Uterus (tissue), 2 donors: ENCODE measurements at regions not wholly inside any gene's neighbourhood (a gene's known extent, or its start where the extent isn't known, plus 50 kb on each side); places are given as distances from the start of the nearest gene placed in this dataset.

ENCODE experiments used
- CTCF ChIP-seq, 4 experiments: fragments of 200-600 bp in 2 of 4; fragments of 450-650 bp in 2 of 4; sonication (generic) in 2 of 4; IDR thresholded peaks; one replicate each; pipeline ENCODE4 v1.5.1; 2016 to 2019; ENCODE audit warnings: antibody characterized with exemption in 4 of 4, mild to moderate bottlenecking in 2 of 4, moderate library complexity in 1 of 4
- POLR2A ChIP-seq, 2 donors: fragments of 450-650 bp; IDR thresholded peaks; one replicate each; pipeline ENCODE4 v1.6.1; 2016; ENCODE audit warnings: antibody characterized with exemption in 2 of 2, mild to moderate bottlenecking in 1 of 2, moderate library complexity in 1 of 2

DNA sequence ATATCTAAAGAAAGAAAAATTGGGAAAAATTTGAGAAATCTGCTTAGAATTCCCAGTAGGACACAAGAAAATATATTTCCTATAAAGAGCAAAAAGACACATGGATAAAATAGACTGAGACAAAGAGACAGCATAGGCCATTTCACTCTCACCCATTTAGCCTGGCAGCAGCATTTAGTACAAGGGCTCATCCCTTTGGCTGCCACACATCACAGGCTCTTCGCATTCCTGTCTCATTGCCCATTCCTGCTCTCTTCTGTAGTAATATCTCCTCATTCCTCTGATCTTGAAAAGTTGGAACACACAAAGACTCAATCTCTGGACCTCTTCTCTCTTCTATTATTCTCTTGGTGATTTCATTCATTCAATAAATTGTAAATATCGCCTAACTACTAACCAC is 162.6 kb downstream of the SOX11 start:
- TF ChIP-seq POLR2A (IDR thresholded peaks at IDR 0.05): no peak
- no peak for TF ChIP-seq CTCF (IDR thresholded peaks at IDR 0.05)
